Activated CD4-positive, CD25-positive, alpha-beta regulatory T cell treated with anti-CD3 and anti-CD28 coated beads, Interleukin-2, amount 50 U/mL, for 72 hours (primary cell): ENCODE measurements at regions not wholly inside any gene's neighbourhood (a gene's known extent, or its start where the extent isn't known, plus 50 kb on each side); places are given as distances from the start of the nearest gene placed in this dataset.

Experiments used
- DNase-seq: peaks from one replicate; pipeline ENCODE4 v3.0.0; 2021

DNA sequence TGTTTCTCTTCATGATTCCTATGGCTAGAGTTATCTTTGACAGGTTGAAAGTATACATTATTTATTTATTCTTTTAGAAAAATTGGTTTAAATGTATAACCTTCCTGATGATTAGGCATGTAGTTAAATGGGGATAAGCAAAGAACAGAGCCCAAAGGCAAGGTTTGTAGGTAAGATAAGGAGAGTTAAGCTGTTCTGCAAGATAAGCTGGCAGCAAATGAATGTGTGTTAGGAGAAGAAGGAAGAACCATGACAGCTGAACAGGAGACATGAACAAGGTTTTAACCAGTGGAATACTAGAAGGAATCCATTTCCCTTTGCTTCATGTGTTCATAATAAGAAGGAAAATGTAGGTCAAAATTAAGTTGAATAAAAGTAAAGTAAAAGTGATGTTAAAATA, 1330.1 kb upstream of the USP15 start:
- no peak for DNase-seq

- DNase-seq = no peak
Observed at GRCh38 chr12:60935981-60936761, 1324.0 kb upstream of the USP15 start.

DNA sequence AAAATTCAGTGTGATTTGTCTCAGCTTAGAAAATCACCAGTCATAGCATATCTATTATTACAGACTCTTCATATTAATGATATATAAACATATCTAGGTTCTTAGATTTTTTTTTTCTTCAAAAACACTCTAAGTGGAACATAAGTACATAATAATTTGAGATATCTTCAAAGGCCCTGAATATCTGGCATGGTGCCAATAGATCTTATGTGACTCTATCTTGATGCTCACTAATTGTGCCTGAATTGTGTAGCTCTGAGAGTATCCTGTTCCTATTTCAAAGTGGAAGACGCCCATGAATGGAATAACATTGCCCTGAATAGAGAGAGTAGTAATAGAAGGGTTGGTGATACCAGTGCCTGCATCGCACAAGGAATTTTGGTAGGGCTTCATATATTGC, 1312.7 kb upstream of the USP15 start:
- DNase-seq = no peak

DNA sequence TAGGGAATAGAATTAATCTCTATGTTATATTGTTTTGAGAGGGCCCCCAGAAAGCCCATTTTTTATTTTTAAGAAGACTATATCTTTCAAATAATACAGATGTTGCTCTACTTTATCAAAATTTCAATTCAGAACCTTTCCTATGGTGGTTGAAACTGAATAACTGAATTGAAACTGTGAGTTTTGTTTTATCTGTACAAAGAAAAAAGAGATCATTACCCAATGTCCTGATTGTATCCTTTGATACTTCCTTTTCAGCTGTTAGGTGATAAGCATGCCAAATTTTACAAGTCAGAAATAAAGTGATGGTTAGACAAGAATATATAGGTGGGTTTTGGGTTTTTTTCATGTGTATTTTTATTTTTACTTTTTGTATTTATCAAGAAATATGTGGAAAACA, 1293.1 kb upstream of the USP15 start:
- DNase-seq = no peak

GRCh38 chr12:60977966-60978365, 1282.2 kb upstream of the USP15 start:
- no peak for DNase-seq

- DNase-seq = no peak
Observed at GRCh38 chr12:60980558-60980957, 1279.6 kb upstream of the USP15 start.

DNA sequence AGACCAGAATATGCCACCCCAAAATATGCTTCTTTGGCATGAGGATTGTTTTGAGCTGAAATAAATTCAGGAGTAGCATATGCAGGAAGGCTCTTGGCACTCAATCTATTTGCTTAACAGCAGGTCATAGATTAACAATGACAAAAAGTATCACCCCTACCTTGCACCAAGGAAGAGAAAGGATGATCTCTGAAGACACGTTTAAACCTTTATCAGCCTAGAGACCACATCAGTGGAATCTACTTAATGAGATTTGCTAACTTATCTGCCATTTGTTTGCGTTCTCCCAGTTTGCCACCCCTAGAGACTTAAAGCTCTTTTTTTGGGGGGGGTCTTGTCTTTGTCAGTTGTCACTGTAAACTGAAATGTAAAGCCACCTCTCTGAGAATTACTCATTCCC, 1278.7 kb upstream of the USP15 start:
- DNase-seq = no peak

- no peak for DNase-seq
Observed at GRCh38 chr12:60992087-60992486, 1268.1 kb upstream of the USP15 start.

DNA sequence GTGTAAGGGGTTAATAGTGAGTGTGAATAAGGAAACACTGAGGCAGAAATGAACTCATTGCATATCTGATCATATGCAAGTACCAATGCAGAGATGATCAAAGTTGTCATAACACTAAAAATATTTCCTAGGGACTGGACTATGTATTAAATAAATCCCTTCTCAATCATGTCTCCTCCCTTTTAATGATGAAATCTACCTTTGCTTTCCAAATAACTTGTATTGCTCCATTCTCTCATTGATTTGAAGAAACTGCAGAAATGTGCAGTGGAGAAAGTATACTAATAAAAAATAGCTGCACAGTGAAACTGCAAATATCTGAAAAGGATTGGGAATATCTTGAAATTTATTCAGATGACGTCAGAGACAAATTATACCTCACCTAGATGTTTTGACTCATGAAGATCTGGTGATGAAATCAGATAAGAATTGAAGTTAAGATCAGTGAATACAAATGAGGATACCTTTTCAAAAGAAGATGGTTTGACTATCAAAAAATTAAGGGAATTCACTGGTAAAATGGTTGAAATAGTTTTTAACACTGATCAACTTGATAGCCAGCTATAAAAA, 1264.9 kb upstream of the USP15 start:
- DNase-seq = no peak

GRCh38 chr12:60997869-60998378, 1262.3 kb upstream of the USP15 start:
- no peak for DNase-seq

DNA sequence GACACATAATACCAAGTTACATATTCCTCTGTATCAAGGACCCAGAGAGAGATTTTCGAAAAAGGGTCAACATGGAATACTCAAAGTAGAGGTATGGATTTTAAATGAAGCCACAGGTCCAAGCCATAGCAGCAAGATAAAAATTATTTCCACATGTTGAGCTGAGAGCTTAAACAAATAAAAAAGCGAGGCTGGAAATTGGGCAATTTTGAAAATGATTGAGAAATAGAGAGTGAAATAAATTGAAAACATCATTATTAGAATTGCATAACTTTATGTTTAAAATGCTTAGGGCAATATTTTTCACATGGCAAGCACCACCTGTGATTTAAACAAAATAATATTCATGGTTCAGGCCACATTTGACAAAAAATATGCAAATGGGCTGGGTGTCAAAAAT, 1251.0 kb upstream of the USP15 start:
- no peak for DNase-seq

- DNase-seq = no peak
Observed at GRCh38 chr12:61011767-61012423, 1248.3 kb upstream of the USP15 start.

GRCh38 chr12:61018571-61018970, 1241.6 kb upstream of the USP15 start:
- DNase-seq = no peak

DNA sequence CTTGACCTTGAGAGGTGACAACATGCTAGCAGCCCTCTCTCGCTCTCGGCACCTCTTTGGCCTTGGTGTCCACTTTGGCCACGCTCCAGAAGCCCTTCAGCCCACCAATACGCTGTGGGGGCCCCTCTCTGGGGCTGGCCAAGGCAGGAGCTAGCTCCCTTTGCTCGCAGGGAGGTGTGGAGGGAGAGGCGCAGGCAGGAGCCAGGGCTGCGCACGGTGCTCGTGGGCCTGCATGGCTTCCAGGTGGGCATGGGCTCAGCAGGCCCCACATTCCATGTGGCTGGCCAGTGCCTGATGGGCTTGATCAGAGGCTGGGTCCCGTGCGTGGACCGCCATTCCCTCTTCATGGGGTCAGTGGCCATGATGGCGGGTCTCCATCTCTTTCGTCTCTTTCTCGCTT, 1237.0 kb upstream of the USP15 start:
- no peak for DNase-seq

DNA sequence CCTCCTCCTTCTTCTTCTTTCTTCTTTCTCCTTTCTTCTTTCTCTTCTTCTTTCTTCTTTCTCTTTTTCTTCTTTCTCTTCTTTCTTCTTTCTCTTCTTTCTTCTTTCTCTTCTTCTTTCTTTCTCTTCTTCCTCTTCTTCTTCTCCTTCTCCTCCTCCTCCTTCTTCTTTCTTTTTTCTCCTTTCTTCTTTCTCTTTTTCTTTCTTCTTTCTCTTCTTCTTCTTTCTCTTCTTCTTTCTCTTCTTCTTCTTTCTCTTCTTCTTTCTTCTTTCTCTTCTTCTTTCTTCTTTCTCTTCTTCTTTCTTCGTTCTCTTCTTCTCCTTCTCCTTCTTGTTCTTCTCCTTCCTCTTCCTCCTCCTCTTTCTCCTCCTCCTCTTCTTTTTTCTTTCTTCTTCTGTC, 1230.7 kb upstream of the USP15 start:
- no peak for DNase-seq

DNA sequence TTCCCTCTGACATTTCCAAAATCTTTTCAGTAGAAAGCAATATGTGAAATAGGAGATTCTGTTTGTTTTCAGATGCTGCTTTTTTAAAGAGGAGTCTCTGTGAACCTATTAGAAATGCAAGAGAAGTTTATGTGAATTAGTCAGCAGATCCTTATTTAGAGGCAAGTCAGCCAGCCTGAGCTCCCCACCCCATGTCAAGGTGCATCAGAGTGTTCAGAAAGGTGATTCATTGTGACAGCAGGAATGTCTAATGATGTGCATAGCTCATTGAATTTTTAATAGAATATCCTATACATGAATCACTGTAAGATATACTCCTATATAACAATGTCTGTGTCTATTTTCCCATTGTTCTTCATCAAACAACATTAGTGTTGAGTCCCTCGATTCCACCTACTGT, 1222.4 kb upstream of the USP15 start:
- no peak for DNase-seq

- no peak for DNase-seq
Observed at GRCh38 chr12:61043838-61044237, 1216.4 kb upstream of the USP15 start.

DNA sequence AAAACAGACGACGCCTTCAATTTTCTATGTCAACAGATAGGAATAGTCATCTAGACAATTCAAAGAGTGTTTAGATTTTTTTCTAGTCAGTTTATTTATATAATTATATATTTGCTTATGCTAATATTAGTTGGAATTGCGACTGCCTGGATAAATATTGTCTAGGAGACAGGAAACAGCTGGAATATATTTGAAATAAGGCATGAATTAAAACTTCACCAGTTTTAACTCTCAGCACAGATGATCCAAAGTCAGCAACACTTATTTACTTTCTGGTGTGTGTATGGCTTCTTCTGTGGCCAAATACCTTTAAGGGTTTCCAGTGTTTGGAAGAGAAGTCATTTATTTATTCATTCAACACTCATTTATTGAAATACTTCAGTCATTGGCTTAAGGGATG, 1215.4 kb upstream of the USP15 start:
- no peak for DNase-seq

DNA sequence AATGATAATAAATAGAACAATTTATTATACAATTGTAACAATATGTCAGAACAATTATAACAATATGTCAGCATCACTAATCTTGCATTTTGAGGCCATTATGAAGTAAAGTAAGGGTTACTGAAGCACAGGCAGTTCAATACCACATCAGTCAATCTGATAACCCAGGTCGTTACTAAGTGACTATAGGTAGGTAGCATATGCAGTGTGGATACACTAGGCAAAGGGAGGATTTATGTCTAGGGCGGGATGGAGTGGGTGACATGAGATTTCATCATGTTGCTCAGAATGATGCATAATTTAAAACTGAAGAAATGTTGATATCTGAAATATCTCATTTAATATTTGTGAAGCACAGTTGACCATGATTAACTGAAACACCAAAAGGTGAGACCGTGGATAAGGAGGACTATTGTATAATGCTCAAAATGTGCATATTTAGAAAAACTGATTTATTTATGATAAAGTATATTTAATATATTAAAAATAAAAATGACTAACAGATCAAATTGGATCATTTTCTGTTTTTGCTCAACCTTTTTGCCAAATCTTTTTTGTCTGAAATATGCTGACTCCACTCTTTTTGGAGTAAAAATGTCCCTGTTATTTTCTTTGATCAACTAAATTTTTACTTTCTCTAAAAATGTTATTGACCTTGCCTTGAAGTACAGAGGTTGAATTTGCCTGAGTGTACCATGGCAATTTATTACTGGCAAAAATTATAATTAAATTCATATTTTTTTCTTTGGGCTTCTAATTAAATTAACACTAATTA, 1189.4 kb upstream of the USP15 start:
- DNase-seq = no peak

DNA sequence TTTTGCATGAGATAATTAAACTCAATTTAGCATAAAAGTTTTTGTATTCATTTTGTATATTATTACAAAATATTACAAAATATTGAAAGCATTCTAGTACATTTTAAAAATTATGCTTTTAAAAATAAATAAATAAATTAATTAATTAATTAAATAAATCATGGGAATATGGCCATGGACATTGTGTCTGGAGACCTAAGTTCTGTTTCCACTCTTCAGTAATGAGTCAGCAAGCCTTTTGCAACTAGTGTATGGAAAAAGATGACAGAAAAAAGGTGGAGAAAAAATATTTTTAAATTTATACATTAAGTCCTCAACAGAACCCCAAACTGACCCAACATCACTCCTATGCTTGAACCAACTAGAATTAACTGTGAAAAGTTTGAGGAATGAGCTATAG, 1187.5 kb upstream of the USP15 start:
- no peak for DNase-seq

DNA sequence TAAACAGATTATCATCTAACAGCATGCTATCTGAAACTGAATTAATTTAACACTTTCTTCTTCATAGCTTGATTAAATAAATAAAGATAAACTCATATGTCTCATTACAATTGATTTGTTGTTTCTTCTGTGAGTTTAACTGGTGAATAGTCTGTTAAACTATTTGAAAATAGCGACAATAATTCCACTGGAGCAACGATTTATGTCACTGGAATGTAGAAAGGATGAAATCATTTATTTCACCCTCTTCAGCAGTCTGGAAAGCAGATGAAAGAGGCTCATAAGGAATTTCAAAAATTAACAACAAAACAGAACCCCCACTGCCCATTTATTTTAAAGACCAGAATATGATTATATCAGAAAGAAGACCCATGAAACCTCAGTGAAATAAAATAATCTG, 1165.1 kb upstream of the USP15 start:
- no peak for DNase-seq

DNA sequence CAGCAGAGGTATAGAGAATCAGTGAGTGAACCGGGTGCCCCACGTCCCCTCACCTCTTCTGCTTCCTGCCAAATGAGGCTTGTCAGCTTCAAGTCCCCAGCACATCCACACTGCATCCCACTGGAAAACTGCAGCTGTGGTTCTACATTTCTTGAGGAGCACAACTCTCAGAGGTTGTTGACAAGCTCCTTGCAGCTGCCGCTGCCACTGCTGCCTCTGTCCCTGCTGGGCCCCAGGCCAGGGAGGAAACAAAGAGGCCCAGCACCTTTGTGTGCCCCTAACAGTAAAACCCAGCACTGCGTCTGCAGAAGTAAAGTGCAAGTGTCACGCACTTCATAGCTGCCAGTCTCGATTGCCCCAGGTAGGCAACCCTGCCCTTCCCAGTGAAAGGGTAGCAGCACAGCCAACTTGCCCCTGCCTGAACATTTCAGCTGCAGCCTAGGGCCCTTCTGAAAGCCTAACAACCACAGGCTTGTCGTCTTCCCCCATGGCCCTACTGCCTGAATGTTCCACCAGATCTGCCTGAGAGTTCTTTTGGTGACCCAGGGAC, 1162.1 kb upstream of the USP15 start:
- DNase-seq = no peak

GRCh38 chr12:61107118-61107517, 1153.1 kb upstream of the USP15 start:
- DNase-seq = no peak
